KMS-11 (cell line): ENCODE measurements at regions not wholly inside any gene's neighbourhood (a gene's known extent, or its start where the extent isn't known, plus 50 kb on each side); places are given as distances from the start of the nearest gene placed in this dataset.

Experiments used
- H2AFZ ChIP-seq: fragments of 200-600 bp; sonication (generic); 2 replicates; pipeline ENCODE4 v1.6.1; 2016; ENCODE audit warnings: antibody characterized with exemption, mixed run types, low read depth
- H3K27ac ChIP-seq: fragments of 200-600 bp; sonication (generic); 2 replicates; pipeline ENCODE4 v1.6.1; 2016; ENCODE audit warnings: mild to moderate bottlenecking, mixed run types
- H3K27me3 ChIP-seq: fragments of 200-600 bp; sonication (generic); 2 replicates; pipeline ENCODE4 v1.6.1; 2017; ENCODE audit warnings: mild to moderate bottlenecking, low read depth, mixed run types, moderate library complexity; ENCODE audit not compliant: insufficient read depth
- H3K36me3 ChIP-seq: fragments of 200-600 bp; sonication (generic); 2 replicates; pipeline ENCODE4 v1.6.1; 2017; ENCODE audit warnings: mild to moderate bottlenecking, mixed run types; ENCODE audit not compliant: insufficient read depth
- H3K4me1 ChIP-seq: fragments of 200-600 bp; sonication (generic); 2 replicates; pipeline ENCODE4 v1.6.1; 2016; ENCODE audit warnings: mild to moderate bottlenecking, low read depth, mixed run types; ENCODE audit not compliant: poor library complexity, severe bottlenecking
- H3K4me2 ChIP-seq: fragments of 200-600 bp; sonication (generic); 2 replicates; pipeline ENCODE4 v1.7.0; 2016; ENCODE audit warnings: mild to moderate bottlenecking, mixed run types
- H3K4me3 ChIP-seq: fragments of 200-600 bp; sonication (generic); IDR thresholded peaks from 2 replicates; pipeline ENCODE4 v1.6.1; 2017; ENCODE audit warnings: low read depth, low read length, mixed read lengths; ENCODE audit not compliant: insufficient read depth
- H3K79me2 ChIP-seq: fragments of 200-600 bp; sonication (generic); 2 replicates; pipeline ENCODE4 v1.6.1; 2016; ENCODE audit warnings: low read depth, mixed run types; ENCODE audit not compliant: insufficient read depth
- H3K9ac ChIP-seq: fragments of 200-600 bp; sonication (generic); 2 replicates; pipeline ENCODE4 v1.6.1; 2016; ENCODE audit warnings: mild to moderate bottlenecking, mixed run types
- H4K20me1 ChIP-seq: fragments of 200-600 bp; sonication (generic); 2 replicates; pipeline ENCODE4 v1.6.1; 2016; ENCODE audit warnings: mild to moderate bottlenecking, mixed run types; ENCODE audit not compliant: insufficient read depth
- TF ChIP-seq, protein P1 (sequence below): fragments of 200-600 bp; sonication (generic); conservative IDR thresholded peaks from 2 replicates; pipeline ENCODE4 v1.6.1; 2017; ENCODE audit warnings: low read depth, mild to moderate bottlenecking, antibody characterized with exemption, low read length, moderate library complexity, mixed read lengths

DNA sequence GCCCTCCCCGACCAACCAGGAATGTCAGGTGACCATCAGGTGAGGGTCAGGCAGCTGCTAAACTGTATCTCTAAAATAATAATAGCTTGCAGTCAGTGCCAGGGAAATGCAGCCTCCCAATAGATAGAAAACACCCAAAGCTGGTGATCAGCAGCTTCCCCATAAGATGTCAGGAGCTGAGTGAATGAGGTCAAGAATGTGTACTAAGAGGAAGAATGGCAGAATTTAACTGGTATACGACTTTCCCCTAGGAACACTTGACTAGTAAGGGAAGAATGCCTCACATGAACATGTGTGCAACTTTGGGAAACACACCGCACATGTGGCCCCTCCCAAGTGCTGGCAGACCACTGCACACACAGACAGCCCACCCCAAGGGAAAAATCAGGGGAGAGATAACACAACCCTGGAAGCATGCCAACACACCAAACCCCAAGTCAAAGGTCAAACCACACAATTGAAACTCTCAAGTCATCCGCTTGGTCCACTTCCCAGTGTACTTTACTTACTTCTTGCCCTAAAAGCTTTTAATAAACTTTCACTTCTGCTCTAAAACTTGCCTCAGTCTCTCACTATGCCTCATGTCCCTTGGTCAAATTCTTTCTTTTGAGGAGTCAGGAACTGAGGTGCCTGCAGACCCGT lies 806.5 kb downstream of the OTOL1 start:
- no peaks in the 10 kb centered on the region for H4K20me1 ChIP-seq
- H3K79me2 ChIP-seq: no peaks in the 10 kb centered on the region
- no peak overlapping the region for H3K27ac ChIP-seq
- H3K9ac ChIP-seq: no peak overlapping the region
- no peak overlapping the region for H3K4me2 ChIP-seq
- no peaks in the 10 kb centered on the region for H3K4me1 ChIP-seq
- no peaks in the 10 kb centered on the region for H3K27me3 ChIP-seq
- TF ChIP-seq, protein P1, sequence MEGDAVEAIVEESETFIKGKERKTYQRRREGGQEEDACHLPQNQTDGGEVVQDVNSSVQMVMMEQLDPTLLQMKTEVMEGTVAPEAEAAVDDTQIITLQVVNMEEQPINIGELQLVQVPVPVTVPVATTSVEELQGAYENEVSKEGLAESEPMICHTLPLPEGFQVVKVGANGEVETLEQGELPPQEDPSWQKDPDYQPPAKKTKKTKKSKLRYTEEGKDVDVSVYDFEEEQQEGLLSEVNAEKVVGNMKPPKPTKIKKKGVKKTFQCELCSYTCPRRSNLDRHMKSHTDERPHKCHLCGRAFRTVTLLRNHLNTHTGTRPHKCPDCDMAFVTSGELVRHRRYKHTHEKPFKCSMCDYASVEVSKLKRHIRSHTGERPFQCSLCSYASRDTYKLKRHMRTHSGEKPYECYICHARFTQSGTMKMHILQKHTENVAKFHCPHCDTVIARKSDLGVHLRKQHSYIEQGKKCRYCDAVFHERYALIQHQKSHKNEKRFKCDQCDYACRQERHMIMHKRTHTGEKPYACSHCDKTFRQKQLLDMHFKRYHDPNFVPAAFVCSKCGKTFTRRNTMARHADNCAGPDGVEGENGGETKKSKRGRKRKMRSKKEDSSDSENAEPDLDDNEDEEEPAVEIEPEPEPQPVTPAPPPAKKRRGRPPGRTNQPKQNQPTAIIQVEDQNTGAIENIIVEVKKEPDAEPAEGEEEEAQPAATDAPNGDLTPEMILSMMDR: no peak
- H2AFZ ChIP-seq: no peak overlapping the region
- H3K36me3 ChIP-seq: no peaks in the 10 kb centered on the region
- H3K4me3 ChIP-seq: no peak overlapping the region

DNA sequence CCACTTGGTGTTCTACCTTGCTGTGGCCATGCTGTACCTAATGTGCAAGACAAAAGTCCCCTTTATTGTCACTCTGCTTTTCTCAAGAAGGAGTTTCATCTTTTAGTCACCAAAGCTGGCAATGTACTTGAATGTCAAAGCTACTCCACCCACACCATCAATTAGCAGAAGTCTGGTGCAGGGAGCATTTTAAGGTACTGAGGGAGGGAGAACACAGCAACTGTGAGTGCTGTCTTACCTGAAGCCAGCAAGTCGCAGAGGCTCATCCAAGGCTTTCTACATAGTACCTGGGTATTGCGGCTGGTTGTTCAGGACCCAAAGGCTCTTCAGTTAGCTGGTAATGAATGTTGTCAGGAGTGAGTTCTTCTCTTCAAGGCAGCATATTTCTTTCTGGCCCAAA lies 820.4 kb downstream of the OTOL1 start:
- Histone ChIP-seq H3K9ac (no peak overlapping the region), H3K79me2 (no peaks in the 10 kb centered on the region), H3K4me2 (no peak overlapping the region), H3K27ac (no peak overlapping the region), H2AFZ (no peak overlapping the region), H3K36me3 (no peaks in the 10 kb centered on the region), H4K20me1 (no peaks in the 10 kb centered on the region), H3K4me1 (no peaks in the 10 kb centered on the region), H3K4me3 (no peak overlapping the region), H3K27me3 (no peaks in the 10 kb centered on the region)
- TF ChIP-seq, protein P1: no peak

DNA sequence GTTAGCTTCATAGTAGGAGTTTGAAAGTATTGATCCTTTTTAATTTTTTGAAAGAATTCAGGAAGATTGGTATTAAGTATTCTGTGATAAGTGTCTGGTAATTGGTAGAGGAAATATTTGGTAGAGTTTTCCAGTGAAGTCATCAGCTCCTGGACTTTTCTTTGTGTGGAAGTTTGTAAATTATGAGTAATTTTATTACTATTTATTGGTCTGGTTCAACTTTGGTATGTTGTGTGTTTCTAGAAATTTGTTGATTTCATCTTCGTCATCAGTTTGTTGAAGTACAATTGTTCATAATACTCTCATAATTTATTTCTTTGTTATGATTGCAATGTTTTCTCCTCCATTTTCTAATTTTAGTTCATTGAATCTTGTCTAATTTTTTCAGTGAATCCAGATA lies 832.0 kb downstream of the OTOL1 start:
- Histone ChIP-seq H3K4me2 (no peak overlapping the region), H4K20me1 (no peaks in the 10 kb centered on the region), H3K79me2 (no peaks in the 10 kb centered on the region), H3K9ac (no peak overlapping the region), H3K4me3 (no peak overlapping the region), H3K4me1 (no peaks in the 10 kb centered on the region), H3K27ac (no peak overlapping the region), H3K27me3 (no peaks in the 10 kb centered on the region), H3K36me3 (no peaks in the 10 kb centered on the region), H2AFZ (no peak overlapping the region)
- TF ChIP-seq, protein P1: no peak

DNA sequence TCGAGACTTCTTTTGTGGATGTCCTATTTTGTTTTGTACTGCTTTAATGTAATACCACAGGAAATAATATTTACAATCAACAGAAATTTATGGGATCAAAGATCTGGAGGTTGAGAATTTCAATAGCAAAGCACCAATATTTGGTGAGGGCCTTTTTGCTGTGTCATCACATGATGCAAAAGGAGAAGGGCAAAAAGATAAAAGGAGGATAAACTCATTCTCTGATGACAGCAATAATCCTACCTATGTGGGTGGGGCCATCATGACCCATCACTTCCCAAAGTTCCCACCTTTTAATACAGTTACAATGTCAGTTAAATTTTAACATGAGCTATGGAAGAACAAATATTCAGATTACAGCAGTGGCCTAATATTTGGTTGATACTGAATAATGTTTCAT lies 832.9 kb downstream of the OTOL1 start:
- Histone ChIP-seq H3K27ac (no peak overlapping the region), H3K27me3 (no peaks in the 10 kb centered on the region), H3K4me3 (no peak overlapping the region), H3K4me2 (no peak overlapping the region), H3K79me2 (no peaks in the 10 kb centered on the region), H2AFZ (no peak overlapping the region), H4K20me1 (no peaks in the 10 kb centered on the region), H3K36me3 (no peaks in the 10 kb centered on the region), H3K4me1 (no peaks in the 10 kb centered on the region), H3K9ac (no peak overlapping the region)
- TF ChIP-seq, protein P1: no peak
